GM10266 (cell line): ENCODE measurements at regions not wholly inside any gene's neighbourhood (a gene's known extent, or its start where the extent isn't known, plus 50 kb on each side); places are given as distances from the start of the nearest gene placed in this dataset.

Source experiments
- DNase-seq: peaks from one replicate; pipeline ENCODE4 v3.0.0; 2012; ENCODE audit errors: extremely low spot score
- TF ChIP-seq, protein P1 (sequence below): IDR thresholded peaks from 2 replicates; pipeline ENCODE4 v1.5.1; 2012; ENCODE audit warnings: mild to moderate bottlenecking, low read depth; ENCODE audit not compliant: control insufficient read depth, insufficient read depth; ENCODE audit errors: missing control alignments

DNA sequence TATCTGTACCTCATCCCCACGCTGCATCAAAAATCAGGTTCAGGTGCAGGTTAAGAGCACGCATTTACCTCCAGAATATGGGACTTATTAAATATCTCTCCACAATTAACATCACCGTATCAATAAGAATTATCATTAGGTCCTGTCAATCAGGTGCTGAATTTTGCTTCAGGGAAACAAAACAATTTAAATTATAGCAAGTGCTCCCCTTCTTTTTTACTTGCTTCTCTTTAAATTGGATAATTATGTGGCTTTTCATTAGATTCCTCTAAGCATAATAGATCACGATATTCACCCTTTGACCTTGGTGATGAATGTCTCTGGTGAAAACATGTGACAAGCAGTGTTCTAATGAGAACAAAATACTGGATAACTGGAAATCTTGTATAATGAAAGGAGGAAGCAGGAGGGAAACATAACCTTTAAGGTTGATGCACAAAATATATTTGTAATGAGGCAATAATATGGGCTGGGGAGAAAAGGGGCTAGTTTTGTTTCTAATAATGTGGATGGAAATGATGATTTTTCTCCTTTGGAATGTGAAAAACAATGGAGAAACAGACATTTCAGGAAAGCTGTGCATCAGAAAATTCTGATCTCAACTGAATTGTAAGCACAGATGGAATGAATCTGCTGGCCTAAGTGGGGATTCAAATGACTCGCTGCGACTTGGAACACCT, 166.9 kb downstream of the SNX10 start:
- TF ChIP-seq, protein P1, sequence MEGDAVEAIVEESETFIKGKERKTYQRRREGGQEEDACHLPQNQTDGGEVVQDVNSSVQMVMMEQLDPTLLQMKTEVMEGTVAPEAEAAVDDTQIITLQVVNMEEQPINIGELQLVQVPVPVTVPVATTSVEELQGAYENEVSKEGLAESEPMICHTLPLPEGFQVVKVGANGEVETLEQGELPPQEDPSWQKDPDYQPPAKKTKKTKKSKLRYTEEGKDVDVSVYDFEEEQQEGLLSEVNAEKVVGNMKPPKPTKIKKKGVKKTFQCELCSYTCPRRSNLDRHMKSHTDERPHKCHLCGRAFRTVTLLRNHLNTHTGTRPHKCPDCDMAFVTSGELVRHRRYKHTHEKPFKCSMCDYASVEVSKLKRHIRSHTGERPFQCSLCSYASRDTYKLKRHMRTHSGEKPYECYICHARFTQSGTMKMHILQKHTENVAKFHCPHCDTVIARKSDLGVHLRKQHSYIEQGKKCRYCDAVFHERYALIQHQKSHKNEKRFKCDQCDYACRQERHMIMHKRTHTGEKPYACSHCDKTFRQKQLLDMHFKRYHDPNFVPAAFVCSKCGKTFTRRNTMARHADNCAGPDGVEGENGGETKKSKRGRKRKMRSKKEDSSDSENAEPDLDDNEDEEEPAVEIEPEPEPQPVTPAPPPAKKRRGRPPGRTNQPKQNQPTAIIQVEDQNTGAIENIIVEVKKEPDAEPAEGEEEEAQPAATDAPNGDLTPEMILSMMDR: no peak
- no peak for DNase-seq

DNA sequence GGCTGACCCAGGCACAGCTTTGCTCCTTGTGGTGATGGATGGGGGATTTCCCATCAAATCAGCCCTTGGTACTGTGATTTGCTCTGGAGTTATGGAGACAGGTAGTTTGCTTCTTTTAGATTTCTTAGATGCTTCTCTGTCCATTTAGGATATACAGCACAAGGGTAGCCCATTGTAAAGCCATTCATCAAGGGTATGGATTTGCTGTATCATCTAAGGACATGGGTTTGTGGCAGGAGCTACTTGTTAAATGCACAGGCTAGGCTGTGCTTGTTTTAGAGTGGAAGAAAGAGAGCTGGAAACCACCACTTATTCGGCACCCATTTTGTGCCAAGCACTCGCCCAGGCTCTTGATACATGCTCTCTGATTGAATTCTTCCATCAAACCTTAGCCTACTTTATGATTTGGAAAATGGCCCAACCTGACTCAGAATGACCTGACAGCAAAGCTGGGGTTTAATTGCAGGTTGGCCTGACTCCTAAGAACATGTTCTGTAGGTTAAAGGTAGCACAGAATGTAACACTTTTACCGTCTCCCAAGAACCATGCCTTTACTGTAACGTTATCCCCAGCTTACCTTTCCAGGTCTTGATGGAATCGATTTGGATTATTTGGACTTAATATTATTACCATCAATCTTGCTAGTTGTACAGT, 168.0 kb downstream of the SNX10 start:
- TF ChIP-seq, protein P1: no peak
- no peak for DNase-seq

DNA sequence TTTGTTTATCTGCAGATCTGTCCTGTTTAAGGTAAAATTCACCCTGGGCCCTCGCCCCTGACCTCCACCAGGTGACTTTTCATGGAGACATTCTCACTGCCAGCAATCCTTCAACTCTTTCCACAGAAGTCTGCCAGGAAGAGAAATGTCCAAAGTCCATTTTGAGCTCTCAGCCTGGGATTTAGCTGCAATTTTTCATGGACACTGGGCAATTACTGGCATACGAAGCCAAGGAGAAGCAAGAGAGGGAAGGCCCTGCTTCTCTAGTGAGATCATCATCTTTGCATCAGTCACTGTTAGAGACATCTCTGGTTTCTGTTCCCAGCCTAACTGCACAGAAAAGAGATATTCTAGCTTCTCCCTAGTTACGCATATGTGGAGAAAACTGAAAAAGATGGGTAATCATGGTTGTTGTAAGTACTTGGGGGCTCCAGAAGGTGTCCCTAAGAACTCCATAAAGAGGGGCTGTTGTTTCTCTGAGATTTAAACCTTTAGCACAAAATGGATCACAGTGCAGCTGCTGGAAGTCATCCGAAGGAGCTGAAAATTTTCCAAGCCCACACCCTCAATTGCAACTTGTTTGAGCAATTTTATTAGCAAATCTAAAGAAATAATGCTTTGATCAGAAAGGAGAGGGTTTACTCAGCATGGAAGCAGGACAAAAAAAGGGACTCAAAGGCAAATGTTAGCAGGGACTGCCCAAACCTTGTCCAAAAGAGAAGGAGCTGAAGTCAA, 168.9 kb downstream of the SNX10 start:
- TF ChIP-seq, protein P1: no peak
- no peak for DNase-seq

DNA sequence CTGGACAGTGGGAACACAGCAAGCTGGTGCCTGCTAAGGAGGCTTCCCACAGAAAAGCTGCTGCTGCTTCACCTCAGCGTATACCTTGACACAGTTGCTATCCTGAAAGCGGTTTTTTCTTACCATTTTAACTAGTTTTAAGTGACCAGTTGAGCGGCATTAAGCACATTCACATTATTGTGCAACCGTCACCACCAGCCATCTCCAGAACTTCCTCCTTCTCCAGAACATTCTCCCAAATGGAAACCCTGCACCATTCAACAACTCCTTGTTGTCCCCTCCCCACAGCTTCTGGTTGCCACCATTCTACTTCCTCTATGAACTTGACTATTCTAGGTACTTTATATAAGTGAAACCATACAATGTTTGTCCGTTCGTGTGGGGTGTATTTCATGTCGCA, 169.9 kb downstream of the SNX10 start:
- TF ChIP-seq, protein P1: no peak
- no peak for DNase-seq

DNA sequence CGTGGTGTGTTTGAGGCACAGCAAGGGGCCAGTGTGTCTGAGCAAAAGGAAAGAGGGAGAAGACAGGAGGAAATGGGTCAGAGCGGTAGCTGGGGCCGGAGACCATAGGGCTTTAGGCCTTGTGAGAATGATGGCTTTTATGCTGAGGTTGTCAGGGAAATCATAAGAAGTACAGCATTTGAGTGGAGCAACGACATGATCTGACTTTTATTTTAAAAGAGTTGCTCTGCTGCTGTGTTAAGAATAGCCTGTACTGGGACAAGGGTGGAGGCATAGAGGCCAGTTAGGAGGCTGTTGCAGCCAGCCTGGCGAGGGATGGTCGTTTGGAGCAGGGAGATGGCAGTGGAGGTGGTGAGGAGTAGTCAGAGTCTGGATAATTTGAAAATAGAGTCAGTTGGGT, 174.3 kb downstream of the SNX10 start:
- DNase-seq: no peak
- TF ChIP-seq, protein P1: no peak

DNA sequence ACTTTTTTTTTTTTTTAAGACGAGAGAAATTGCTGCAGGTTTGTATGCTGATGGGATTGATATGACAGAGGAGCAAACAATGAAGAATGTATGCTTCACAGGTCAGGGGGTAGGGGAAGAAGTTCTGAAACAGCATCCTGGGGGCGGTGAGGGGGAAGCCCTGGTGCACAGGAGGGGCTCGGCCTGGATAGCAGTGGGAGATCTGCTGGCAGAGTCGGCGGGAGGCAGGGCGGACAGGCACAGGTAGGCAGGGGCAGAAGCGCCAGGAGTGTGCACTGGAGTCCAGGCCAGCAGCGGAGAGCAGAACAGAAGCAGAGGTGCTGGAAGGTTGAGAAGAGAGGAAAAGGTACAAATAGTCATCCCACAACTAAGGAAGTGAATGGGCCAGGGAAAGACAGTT, 175.4 kb downstream of the SNX10 start:
- TF ChIP-seq, protein P1: no peak
- DNase-seq: no peak

DNA sequence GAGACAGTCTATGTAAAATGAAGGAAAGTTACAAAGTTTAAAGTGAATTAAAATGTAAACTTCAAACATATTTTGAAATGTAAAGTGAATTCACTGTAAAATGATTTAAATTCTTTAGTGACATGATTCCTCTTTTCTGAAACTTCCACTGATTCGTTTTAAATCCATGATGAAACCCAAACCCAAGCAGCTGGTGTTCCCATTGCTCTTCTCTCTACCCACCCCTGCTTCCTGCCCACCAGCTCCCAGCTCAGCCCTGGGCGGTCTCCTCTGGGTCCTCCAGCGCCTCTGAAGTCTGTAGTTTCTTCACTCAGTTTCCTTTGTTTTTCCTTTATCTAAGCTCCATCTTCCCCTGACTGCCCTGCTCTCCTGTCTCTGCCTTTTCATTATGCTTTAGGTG, 175.9 kb downstream of the SNX10 start:
- DNase-seq: no peak
- TF ChIP-seq, protein P1: no peak
